ENCODE measurements at regions not wholly inside any gene's neighbourhood (a gene's known extent, or its start where the extent isn't known, plus 50 kb on each side); places are given as distances from the start of the nearest gene placed in this dataset.

DNA sequence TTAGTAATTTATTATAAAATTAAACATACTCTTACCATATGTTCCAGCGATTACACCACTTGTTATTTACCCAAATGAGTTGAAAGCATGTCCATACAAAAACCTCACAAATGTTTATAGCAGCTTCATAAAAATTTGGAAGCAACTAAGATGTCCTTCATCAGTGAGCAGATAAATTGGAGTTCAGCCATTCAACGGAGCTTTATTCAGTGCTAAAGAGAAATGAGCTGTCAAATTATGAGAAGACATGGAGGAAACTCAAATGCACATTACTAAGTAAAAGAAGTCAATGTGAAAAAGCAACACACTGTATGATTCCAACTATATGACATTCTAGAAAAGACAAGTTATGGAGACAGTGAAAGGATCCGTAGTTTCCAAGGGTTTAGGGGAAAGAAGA, 606.7 kb upstream of the TMPRSS15 start:
- no peaks in the 10 kb centered on the region for H3K4me1 ChIP-seq
- no peaks in the 10 kb centered on the region for H3K9me3 ChIP-seq
- H3K36me3 ChIP-seq: no peaks in the 10 kb centered on the region
- WGBS: 46% methylated on average over 3 of the region's 3 CpGs
- no peak overlapping the region for H3K27ac ChIP-seq (replicated peaks in 1 of 4)
- no peak for DNase-seq (ENCODE audit: extremely low spot score)
- H3K4me3 ChIP-seq: no peak overlapping the region
- intact Hi-C loops (cut with DNase I): no loop called here
- no peaks in the 10 kb centered on the region for H3K27me3 ChIP-seq
- TF ChIP-seq POLR2AphosphoS5 (IDR thresholded peaks at IDR 0.05) (no peak), EP300 (IDR thresholded peaks at IDR 0.05) (no peak), POLR2A (IDR thresholded peaks at IDR 0.05; ENCODE audit: low read depth) (no peak)
- TF ChIP-seq, protein P1, sequence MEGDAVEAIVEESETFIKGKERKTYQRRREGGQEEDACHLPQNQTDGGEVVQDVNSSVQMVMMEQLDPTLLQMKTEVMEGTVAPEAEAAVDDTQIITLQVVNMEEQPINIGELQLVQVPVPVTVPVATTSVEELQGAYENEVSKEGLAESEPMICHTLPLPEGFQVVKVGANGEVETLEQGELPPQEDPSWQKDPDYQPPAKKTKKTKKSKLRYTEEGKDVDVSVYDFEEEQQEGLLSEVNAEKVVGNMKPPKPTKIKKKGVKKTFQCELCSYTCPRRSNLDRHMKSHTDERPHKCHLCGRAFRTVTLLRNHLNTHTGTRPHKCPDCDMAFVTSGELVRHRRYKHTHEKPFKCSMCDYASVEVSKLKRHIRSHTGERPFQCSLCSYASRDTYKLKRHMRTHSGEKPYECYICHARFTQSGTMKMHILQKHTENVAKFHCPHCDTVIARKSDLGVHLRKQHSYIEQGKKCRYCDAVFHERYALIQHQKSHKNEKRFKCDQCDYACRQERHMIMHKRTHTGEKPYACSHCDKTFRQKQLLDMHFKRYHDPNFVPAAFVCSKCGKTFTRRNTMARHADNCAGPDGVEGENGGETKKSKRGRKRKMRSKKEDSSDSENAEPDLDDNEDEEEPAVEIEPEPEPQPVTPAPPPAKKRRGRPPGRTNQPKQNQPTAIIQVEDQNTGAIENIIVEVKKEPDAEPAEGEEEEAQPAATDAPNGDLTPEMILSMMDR (IDR thresholded peaks at IDR 0.05): no peak

DNA sequence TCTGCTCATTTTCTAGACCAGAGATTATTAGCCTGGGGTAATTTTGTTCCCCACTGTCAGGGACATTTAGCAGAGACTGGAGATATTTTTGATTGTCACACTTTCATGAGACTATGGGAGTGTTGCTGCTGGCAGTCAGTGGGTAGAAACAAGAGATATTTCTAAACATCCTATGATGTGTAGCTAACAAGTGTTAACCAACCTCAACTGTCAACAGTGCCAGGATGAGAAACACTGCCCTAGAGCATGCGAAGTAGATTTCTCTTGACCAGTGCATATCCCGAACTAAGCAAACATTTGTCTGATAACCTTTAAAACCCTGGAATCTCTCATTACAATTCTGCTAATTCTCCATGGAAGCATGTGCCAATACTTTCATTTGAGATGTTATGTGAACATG, 607.4 kb upstream of the TMPRSS15 start:
- Histone ChIP-seq H3K36me3 (no peaks in the 10 kb centered on the region), H3K4me3 (no peak overlapping the region), H3K27me3 (no peaks in the 10 kb centered on the region), H3K27ac (replicated peaks in 1 of 4) (no peak overlapping the region), H3K9me3 (no peaks in the 10 kb centered on the region), H3K4me1 (no peaks in the 10 kb centered on the region)
- DNase-seq (ENCODE audit: extremely low spot score): no peak
- 85% methylated on average over 2 of the region's 2 CpGs for WGBS
- intact Hi-C loops (cut with DNase I): no loop called here
- TF ChIP-seq POLR2AphosphoS5 (IDR thresholded peaks at IDR 0.05) (no peak), POLR2A (IDR thresholded peaks at IDR 0.05; ENCODE audit: low read depth) (no peak), EP300 (IDR thresholded peaks at IDR 0.05) (no peak)
- TF ChIP-seq, protein P1 (IDR thresholded peaks at IDR 0.05): no peak

DNA sequence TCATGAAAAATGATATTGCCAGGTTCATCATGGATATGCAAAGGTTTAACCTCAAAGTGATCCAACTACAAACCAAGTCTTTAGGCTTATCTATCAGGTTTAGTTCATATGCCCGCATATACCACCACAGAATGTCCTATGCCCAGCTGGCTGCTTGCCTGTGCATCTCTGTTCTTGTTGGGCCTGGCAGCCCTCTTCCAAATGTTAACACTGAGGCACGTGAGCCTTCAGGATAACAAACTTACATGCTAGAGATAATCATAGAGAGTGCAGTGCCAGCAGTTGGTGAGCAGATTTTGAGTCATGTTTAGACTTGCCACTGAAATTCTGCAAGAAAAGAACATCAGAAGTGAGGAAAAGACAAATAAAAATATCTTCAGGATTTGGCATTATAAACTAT, 607.9 kb upstream of the TMPRSS15 start:
- H3K4me3 ChIP-seq: no peak overlapping the region
- H3K4me1 ChIP-seq: no peaks in the 10 kb centered on the region
- H3K27ac ChIP-seq (replicated peaks in 1 of 4): no peak overlapping the region
- intact Hi-C loops (cut with DNase I): no loop called here
- DNase-seq (ENCODE audit: extremely low spot score): no peak
- TF ChIP-seq, protein P1 (IDR thresholded peaks at IDR 0.05): no peak
- TF ChIP-seq POLR2A (IDR thresholded peaks at IDR 0.05; ENCODE audit: low read depth) (no peak), EP300 (IDR thresholded peaks at IDR 0.05) (no peak), POLR2AphosphoS5 (IDR thresholded peaks at IDR 0.05) (no peak)
- no peaks in the 10 kb centered on the region for H3K27me3 ChIP-seq
- 61% methylated on average over 2 of the region's 2 CpGs for WGBS
- no peaks in the 10 kb centered on the region for H3K9me3 ChIP-seq
- H3K36me3 ChIP-seq: no peaks in the 10 kb centered on the region

DNA sequence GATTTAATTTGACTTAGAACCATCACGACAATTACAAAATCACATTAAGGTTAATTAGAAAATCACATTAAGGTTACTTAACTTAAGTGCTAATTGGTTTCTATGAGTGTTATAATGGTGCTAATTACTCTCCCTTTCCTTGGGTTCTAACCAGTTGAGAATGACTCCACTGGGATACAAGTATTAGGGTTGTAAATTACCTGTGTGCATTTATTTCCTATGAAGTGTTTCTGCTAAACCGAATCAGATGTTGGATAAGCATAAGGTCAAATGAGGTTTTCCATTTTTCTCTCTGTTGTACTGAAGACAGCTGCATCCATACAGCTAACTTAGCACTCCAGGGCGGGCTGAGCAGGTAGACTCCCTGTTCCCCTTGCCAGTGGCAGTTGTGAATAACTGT, 610.3 kb upstream of the TMPRSS15 start:
- TF ChIP-seq, protein P1 (IDR thresholded peaks at IDR 0.05): no peak
- TF ChIP-seq POLR2A (IDR thresholded peaks at IDR 0.05; ENCODE audit: low read depth): no peak
- TF ChIP-seq POLR2AphosphoS5 (IDR thresholded peaks at IDR 0.05): no peak
- no peak for TF ChIP-seq EP300 (IDR thresholded peaks at IDR 0.05)
- intact Hi-C loops (cut with DNase I): no loop called here
- no peaks in the 10 kb centered on the region for H3K36me3 ChIP-seq
- no peaks in the 10 kb centered on the region for H3K4me1 ChIP-seq
- no peak overlapping the region for H3K4me3 ChIP-seq
- DNase-seq (ENCODE audit: extremely low spot score): no peak
- H3K9me3 ChIP-seq: no peaks in the 10 kb centered on the region
- no peaks in the 10 kb centered on the region for H3K27me3 ChIP-seq
- H3K27ac ChIP-seq (replicated peaks in 1 of 4): no peak overlapping the region
- 77% methylated on average over 3 of the region's 3 CpGs for WGBS

DNA sequence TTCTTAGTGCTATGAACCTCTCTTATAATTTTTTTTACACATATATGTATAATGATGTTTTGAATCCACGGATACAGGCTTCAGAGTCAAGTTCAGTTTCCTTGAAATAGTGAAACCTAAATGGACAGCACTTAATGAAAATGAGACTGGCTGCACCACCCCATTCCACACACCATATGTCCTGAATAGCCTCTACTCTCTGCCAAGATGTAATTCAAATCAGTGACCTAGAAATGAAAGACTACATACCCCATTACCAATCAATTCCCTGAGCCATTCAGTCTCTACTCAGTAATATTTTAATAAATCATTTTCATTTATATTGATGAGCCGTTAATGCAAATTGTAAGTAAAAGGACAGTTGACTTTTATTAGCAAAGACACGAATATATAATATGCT, 614.9 kb upstream of the TMPRSS15 start:
- H3K27ac ChIP-seq (replicated peaks in 1 of 4): no peak overlapping the region
- intact Hi-C loops (cut with DNase I): no loop called here
- H3K4me1 ChIP-seq: no peaks in the 10 kb centered on the region
- H3K9me3 ChIP-seq: no peaks in the 10 kb centered on the region
- H3K27me3 ChIP-seq: no peaks in the 10 kb centered on the region
- no peak for DNase-seq (ENCODE audit: extremely low spot score)
- H3K4me3 ChIP-seq: no peak overlapping the region
- no peaks in the 10 kb centered on the region for H3K36me3 ChIP-seq
- TF ChIP-seq, protein P1 (IDR thresholded peaks at IDR 0.05): no peak
- WGBS: 62% methylated on average over 3 of the region's 3 CpGs
